ENCODE measurements at regions not wholly inside any gene's neighbourhood (a gene's known extent, or its start where the extent isn't known, plus 50 kb on each side); places are given as distances from the start of the nearest gene placed in this dataset.

DNA sequence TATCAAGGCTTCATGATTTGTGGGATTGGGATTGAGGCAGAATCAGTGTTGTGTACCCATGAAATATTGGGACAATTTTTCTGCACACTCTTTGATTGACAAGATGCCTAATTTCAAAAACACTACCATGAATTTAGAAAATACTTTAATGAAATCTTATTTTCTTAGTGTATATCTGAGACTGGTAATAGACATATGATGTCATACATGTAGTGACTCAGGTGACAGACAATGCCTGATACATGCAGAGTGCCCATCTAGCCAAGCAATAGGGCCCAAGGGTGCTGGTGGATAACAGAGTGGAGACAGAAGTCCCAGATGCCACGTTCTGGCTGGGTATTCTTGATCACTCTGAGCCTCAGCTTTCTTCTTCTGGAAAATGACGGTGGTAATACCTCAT is 279.6 kb upstream of the ARID1B start:
- Mint-ChIP-seq H3K4me3 (no peak overlapping the region), H3K9me3 (peaks cover 14% of the 10 kb centered on the region), H3K27ac (no peak overlapping the region), H3K27me3 (no peaks in the 10 kb centered on the region), H3K36me3 (ENCODE audit: low read depth) (no peaks in the 10 kb centered on the region), H3K4me1 (ENCODE audit: low read depth) (no peaks in the 10 kb centered on the region)

DNA sequence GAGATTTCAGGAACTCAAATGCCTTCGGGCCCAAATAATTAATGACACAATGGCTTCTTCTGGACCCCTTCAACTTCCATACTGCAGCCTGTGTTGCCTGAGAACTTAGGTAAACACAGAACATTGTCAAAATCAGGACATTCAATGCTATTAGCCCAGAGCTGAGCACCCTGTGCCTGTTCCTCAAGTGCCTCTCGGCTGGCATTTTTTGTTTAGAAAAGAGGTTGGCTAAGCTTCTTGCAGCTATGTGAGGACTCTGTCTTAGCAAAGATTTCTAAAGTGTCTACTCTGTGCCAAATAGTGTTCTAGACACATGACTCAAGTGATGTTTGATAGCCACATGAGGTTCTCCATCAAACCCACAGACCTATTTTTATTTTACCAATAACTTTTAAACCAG is 289.3 kb upstream of the ARID1B start:
- H3K4me1 Mint-ChIP-seq (ENCODE audit: low read depth): no peaks in the 10 kb centered on the region
- no peaks in the 10 kb centered on the region for H3K36me3 Mint-ChIP-seq (ENCODE audit: low read depth)
- no peaks in the 10 kb centered on the region for H3K27me3 Mint-ChIP-seq
- no peak overlapping the region for H3K4me3 Mint-ChIP-seq
- no peaks in the 10 kb centered on the region for H3K9me3 Mint-ChIP-seq
- H3K27ac Mint-ChIP-seq: no peak overlapping the region

GRCh38 chr6:156485150-156485549 is 292.0 kb upstream of the ARID1B start:
- H3K4me1 Mint-ChIP-seq (ENCODE audit: low read depth): no peaks in the 10 kb centered on the region

DNA sequence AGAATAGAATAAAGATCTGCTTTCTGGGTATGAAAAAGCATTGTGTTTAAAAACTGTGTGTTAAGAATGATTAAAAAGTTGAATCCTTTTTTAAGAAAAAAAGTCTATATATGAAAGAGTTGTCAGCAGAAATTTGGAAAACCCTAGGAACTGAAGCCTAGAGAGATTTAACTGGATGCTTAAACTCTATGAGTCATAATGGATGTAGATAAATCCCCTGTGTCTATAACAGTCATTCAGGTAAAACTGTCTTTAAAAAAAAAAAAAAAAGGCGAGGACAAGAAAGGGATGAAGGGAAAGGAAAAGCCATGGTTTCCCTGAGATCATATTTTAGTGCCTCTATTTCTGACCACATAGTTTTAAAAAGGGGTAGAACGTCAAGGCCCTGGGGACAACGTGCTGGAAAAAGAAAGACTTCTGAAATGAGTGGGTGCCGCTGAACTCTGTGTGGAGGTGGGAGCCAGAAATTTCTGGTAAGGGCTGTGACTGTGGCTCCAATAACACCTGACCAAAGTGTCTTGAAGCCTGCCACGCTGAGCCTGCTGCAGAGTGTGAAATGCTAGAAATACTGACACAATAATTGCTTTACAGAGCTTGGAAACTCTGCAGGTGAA is 302.6 kb upstream of the ARID1B start:
- H3K4me3 Mint-ChIP-seq: no peak overlapping the region
- no peak overlapping the region for H3K27ac Mint-ChIP-seq
- no peaks in the 10 kb centered on the region for H3K4me1 Mint-ChIP-seq (ENCODE audit: low read depth)
- H3K36me3 Mint-ChIP-seq (ENCODE audit: low read depth): no peaks in the 10 kb centered on the region
- no peaks in the 10 kb centered on the region for H3K27me3 Mint-ChIP-seq
- no peaks in the 10 kb centered on the region for H3K9me3 Mint-ChIP-seq

More at GRCh38 chr6:156485150-156485549, 292.0 kb upstream of the ARID1B start:
- H3K27me3 Mint-ChIP-seq: no peaks in the 10 kb centered on the region
- no peaks in the 10 kb centered on the region for H3K9me3 Mint-ChIP-seq
- H3K27ac Mint-ChIP-seq: no peak overlapping the region
- H3K4me3 Mint-ChIP-seq: no peak overlapping the region
- H3K36me3 Mint-ChIP-seq (ENCODE audit: low read depth): no peaks in the 10 kb centered on the region

DNA sequence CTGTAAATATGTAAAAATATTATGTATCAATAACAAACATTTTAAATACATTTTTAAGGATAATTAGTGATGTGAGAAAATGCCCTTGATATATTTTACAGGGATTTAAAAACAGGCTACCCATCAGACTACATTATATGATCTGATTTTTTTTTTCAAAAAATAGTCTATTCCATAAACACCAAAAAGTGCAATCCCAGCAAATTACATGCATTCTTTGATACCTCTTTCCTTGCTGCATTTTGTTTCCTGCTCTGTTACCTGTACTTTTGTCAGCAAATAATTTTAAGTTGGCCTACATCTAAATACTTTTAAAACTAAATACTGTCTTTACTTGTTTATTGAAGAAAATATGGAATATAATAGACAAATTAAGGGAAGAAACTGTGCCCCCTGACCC is 306.2 kb upstream of the ARID1B start:
- no peaks in the 10 kb centered on the region for H3K36me3 Mint-ChIP-seq (ENCODE audit: low read depth)
- H3K4me1 Mint-ChIP-seq (ENCODE audit: low read depth): no peaks in the 10 kb centered on the region
- no peaks in the 10 kb centered on the region for H3K27me3 Mint-ChIP-seq
- no peak overlapping the region for H3K27ac Mint-ChIP-seq
- no peaks in the 10 kb centered on the region for H3K9me3 Mint-ChIP-seq
- no peak overlapping the region for H3K4me3 Mint-ChIP-seq

DNA sequence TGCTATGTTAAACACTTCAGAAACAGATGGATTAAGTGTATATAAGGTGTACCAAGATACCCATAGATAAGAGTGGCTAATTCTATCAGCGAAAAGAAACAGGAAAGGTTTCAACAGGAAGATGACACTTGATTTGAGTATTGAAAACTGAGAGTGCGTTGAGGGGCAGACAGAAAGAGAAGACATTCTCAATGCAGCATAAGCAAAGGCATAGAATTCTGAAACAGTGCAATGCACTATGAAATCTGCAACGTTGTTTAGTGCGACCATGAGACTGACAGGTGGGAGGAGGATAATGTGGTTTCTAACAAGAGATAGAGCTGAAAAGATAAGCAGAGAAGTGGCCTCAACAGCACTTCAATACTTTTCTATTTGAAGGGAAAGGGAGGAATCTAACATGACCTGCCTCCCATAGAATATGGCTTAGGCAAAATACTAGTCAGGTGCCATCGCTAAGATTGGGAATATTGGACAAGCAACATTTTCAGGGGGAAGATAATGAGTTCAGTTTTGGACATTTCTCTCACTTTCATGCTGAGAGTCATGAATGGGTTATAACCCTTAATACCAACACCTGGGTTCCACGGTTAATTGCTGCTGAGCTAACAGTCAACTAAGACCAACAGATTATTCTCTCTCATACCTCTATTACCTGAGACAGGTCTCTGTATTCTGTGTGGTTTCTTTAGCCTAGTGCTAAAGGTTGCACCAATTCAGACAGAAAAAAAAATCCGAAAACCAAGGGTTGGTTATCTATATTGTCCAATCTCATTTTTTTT is 312.9 kb upstream of the ARID1B start:
- no peaks in the 10 kb centered on the region for H3K36me3 Mint-ChIP-seq (ENCODE audit: low read depth)
- H3K4me1 Mint-ChIP-seq (ENCODE audit: low read depth): no peaks in the 10 kb centered on the region
- H3K27ac Mint-ChIP-seq: no peak overlapping the region
- H3K27me3 Mint-ChIP-seq: no peaks in the 10 kb centered on the region
- peaks cover 4% of the 10 kb centered on the region for H3K9me3 Mint-ChIP-seq
- H3K4me3 Mint-ChIP-seq: no peak overlapping the region

GRCh38 chr6:156461647-156462046 is 315.5 kb upstream of the ARID1B start:
- Mint-ChIP-seq H3K9me3 (peaks cover 4% of the 10 kb centered on the region), H3K4me3 (no peak overlapping the region), H3K36me3 (ENCODE audit: low read depth) (no peaks in the 10 kb centered on the region), H3K27ac (no peak overlapping the region), H3K4me1 (ENCODE audit: low read depth) (no peaks in the 10 kb centered on the region), H3K27me3 (no peaks in the 10 kb centered on the region)

DNA sequence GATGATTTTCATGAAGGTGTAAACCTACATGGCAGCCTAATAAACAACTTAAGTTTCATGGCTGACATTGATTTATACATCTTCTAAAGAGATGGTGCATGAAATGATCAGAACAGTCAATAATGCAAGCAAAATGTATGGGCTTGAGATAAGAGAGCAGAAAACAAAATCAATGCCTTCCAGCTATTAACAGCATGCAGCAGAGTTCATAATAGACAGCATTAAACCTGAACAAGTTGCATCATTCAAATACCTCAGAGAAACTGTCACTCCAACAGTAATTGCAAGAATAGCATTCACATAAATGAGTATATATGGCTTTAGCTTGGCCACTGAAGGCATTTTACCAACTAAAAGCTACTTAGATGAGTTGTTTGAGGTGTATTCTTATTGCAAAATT is 319.6 kb upstream of the ARID1B start:
- H3K4me1 Mint-ChIP-seq (ENCODE audit: low read depth): peaks cover 3% of the 10 kb centered on the region
- H3K9me3 Mint-ChIP-seq: no peaks in the 10 kb centered on the region
- no peaks in the 10 kb centered on the region for H3K36me3 Mint-ChIP-seq (ENCODE audit: low read depth)
- no peak overlapping the region for H3K27ac Mint-ChIP-seq
- no peak overlapping the region for H3K4me3 Mint-ChIP-seq
- peaks cover 3% of the 10 kb centered on the region for H3K27me3 Mint-ChIP-seq

- H3K4me1 Mint-ChIP-seq (ENCODE audit: low read depth): peaks cover 3% of the 10 kb centered on the region
- H3K27ac Mint-ChIP-seq: no peak overlapping the region
- H3K36me3 Mint-ChIP-seq (ENCODE audit: low read depth): no peaks in the 10 kb centered on the region
- H3K4me3 Mint-ChIP-seq: no peak overlapping the region
- H3K9me3 Mint-ChIP-seq: no peaks in the 10 kb centered on the region
- peaks cover 3% of the 10 kb centered on the region for H3K27me3 Mint-ChIP-seq
Observed at GRCh38 chr6:156455847-156456246, 321.3 kb upstream of the ARID1B start.

- peaks cover 3% of the 10 kb centered on the region for H3K27me3 Mint-ChIP-seq
- peaks cover 3% of the 10 kb centered on the region for H3K4me1 Mint-ChIP-seq (ENCODE audit: low read depth)
- no peaks in the 10 kb centered on the region for H3K9me3 Mint-ChIP-seq
- H3K4me3 Mint-ChIP-seq: no peak overlapping the region
- no peak overlapping the region for H3K27ac Mint-ChIP-seq
- H3K36me3 Mint-ChIP-seq (ENCODE audit: low read depth): no peaks in the 10 kb centered on the region
Observed at GRCh38 chr6:156454867-156455266, 322.3 kb upstream of the ARID1B start.

DNA sequence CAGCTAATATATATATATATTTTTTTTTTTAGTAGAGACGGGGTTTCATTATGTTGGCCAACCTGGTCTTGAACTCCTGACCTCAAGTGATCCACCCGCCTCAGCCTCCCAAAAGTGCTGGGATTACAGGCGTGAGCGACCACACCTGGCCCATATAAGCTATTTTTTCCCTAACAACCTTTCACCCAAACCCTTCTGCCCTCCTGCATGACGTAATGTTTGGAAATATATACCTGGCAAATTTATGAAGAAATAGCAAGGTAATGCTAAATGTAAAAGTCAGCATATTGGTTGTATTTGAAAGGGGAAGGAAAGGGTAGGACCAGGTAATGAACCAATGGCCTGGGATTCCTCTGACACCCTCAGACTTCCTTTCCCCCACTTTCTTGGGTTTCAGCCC is 325.5 kb upstream of the ARID1B start:
- Mint-ChIP-seq H3K9me3 (no peaks in the 10 kb centered on the region), H3K4me3 (no peak overlapping the region), H3K4me1 (ENCODE audit: low read depth) (peaks cover 3% of the 10 kb centered on the region), H3K27me3 (peaks cover 3% of the 10 kb centered on the region), H3K36me3 (ENCODE audit: low read depth) (no peaks in the 10 kb centered on the region), H3K27ac (no peak overlapping the region)

GRCh38 chr6:156451088-156451487 is 326.1 kb upstream of the ARID1B start:
- Mint-ChIP-seq H3K9me3 (no peaks in the 10 kb centered on the region), H3K4me3 (no peak overlapping the region), H3K36me3 (ENCODE audit: low read depth) (no peaks in the 10 kb centered on the region), H3K27ac (no peak overlapping the region), H3K27me3 (peaks cover 3% of the 10 kb centered on the region), H3K4me1 (ENCODE audit: low read depth) (peaks cover 3% of the 10 kb centered on the region)

DNA sequence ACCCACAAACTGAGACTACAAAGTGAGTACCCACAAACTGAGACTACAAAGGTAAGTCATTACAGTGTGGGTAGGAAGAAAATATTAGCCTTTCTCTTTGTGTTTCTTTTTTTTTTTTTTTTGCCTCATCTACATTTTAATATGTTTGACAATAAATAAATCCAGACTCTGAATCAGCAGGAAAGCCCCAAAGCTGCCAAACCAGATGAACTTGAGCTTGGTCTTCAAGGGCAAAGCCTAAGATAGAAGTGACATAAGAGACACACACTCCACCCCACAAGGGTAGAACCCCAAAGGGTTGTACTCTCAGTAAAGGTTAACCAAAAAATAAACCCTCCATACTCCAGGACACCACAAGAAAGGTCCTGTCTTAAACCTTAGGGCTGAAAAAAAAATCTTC is 326.8 kb upstream of the ARID1B start:
- Mint-ChIP-seq H3K27me3 (peaks cover 3% of the 10 kb centered on the region), H3K36me3 (ENCODE audit: low read depth) (no peaks in the 10 kb centered on the region), H3K4me3 (no peak overlapping the region), H3K9me3 (no peaks in the 10 kb centered on the region), H3K27ac (no peak overlapping the region), H3K4me1 (ENCODE audit: low read depth) (peaks cover 3% of the 10 kb centered on the region)

- Mint-ChIP-seq H3K27me3 (peaks cover 3% of the 10 kb centered on the region), H3K27ac (no peak overlapping the region), H3K36me3 (ENCODE audit: low read depth) (no peaks in the 10 kb centered on the region), H3K9me3 (no peaks in the 10 kb centered on the region), H3K4me3 (no peak overlapping the region), H3K4me1 (ENCODE audit: low read depth) (peaks cover 3% of the 10 kb centered on the region)
Observed at GRCh38 chr6:156449569-156449968, 327.6 kb upstream of the ARID1B start.

DNA sequence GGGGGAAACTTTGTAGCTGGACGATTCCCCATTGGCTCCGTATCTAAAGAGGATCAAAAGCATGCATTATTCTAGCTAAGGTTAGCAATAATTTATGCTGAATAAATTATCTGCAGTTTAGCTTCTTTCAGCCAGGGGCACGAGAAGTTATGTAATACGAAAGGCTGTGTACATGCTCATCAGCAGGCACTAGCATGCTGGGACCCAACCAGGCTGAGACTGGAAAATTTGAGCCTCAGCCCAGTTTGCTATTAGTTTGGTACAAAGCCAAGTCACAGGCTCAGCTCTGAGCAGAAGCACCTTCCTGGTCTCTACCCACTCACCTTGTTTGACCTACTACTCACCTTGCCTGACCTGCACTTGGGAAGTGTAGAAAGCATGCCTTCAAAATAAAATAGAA is 328.1 kb upstream of the ARID1B start:
- Mint-ChIP-seq H3K4me1 (ENCODE audit: low read depth) (peaks cover 3% of the 10 kb centered on the region), H3K9me3 (no peaks in the 10 kb centered on the region), H3K27ac (no peak overlapping the region), H3K27me3 (peaks cover 3% of the 10 kb centered on the region), H3K36me3 (ENCODE audit: low read depth) (no peaks in the 10 kb centered on the region), H3K4me3 (no peak overlapping the region)

DNA sequence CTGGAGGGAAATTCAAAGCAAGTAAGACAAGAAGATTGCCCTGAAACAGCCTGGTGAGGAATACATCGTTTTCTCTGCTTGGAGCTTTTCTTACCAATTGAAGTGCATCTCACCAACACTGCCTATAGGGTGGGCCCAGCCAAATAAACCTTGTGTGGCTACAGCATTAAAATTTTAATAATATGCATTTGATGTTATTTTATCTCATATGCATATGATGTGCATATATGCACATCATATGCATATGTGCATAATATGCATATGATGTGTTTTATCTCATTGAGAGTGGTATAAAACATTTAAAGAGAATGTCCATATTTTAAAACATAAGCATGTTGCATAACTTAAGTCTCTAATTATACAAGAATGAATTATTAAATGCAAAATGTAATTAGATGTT is 328.6 kb upstream of the ARID1B start:
- H3K27ac Mint-ChIP-seq: no peak overlapping the region
- H3K4me1 Mint-ChIP-seq (ENCODE audit: low read depth): peaks cover 3% of the 10 kb centered on the region
- H3K36me3 Mint-ChIP-seq (ENCODE audit: low read depth): no peaks in the 10 kb centered on the region
- H3K9me3 Mint-ChIP-seq: no peaks in the 10 kb centered on the region
- H3K27me3 Mint-ChIP-seq: peaks cover 3% of the 10 kb centered on the region
- H3K4me3 Mint-ChIP-seq: no peak overlapping the region
